ENCODE measurements at regions not wholly inside any gene's neighbourhood (a gene's known extent, or its start where the extent isn't known, plus 50 kb on each side); places are given as distances from the start of the nearest gene placed in this dataset.

GRCh38 chr2:126792993-126793392 is 105.7 kb upstream of the TEX51 start:
- DNase-seq (ENCODE audit: low read depth in 1 of 2, low spot score in 1 of 2): no peak

GRCh38 chr2:126793885-126794613 is 104.6 kb upstream of the TEX51 start:
- no peak for DNase-seq (ENCODE audit: low read depth in 1 of 2, low spot score in 1 of 2)

- no peak for DNase-seq (ENCODE audit: low read depth in 1 of 2, low spot score in 1 of 2)
These were observed 103.0 kb upstream of the TEX51 start for GRCh38 chr2:126795656-126796055.

- no peak for DNase-seq (ENCODE audit: low read depth in 1 of 2, low spot score in 1 of 2)
These were observed 101.6 kb upstream of the TEX51 start for GRCh38 chr2:126796931-126797621.

GRCh38 chr2:126797622-126798275 is 100.9 kb upstream of the TEX51 start:
- no peak for DNase-seq (ENCODE audit: low read depth in 1 of 2, low spot score in 1 of 2)

- DNase-seq (ENCODE audit: low read depth in 1 of 2, low spot score in 1 of 2): no peak
These were observed 100.2 kb upstream of the TEX51 start for GRCh38 chr2:126798276-126799140.

GRCh38 chr2:126799301-126799700 is 99.4 kb upstream of the TEX51 start:
- DNase-seq (ENCODE audit: low read depth in 1 of 2, low spot score in 1 of 2): no peak

- no peak for DNase-seq (ENCODE audit: low read depth in 1 of 2, low spot score in 1 of 2)
These were observed 97.2 kb upstream of the TEX51 start for GRCh38 chr2:126801473-126801872.

GRCh38 chr2:126802316-126802715 is 96.4 kb upstream of the TEX51 start:
- no peak for DNase-seq (ENCODE audit: low read depth in 1 of 2, low spot score in 1 of 2)

- DNase-seq (ENCODE audit: low read depth in 1 of 2, low spot score in 1 of 2): no peak
These were observed 95.8 kb upstream of the TEX51 start for GRCh38 chr2:126802774-126803433.

- DNase-seq (ENCODE audit: low read depth in 1 of 2, low spot score in 1 of 2): no peak
These were observed 95.3 kb upstream of the TEX51 start for GRCh38 chr2:126803434-126803775.

- DNase-seq (ENCODE audit: low read depth in 1 of 2, low spot score in 1 of 2): no peak
These were observed 94.3 kb upstream of the TEX51 start for GRCh38 chr2:126804347-126804746.

GRCh38 chr2:126808929-126809328 is 89.8 kb upstream of the TEX51 start:
- DNase-seq (ENCODE audit: low read depth in 1 of 2, low spot score in 1 of 2): no peak

GRCh38 chr2:126809340-126809739 is 89.3 kb upstream of the TEX51 start:
- DNase-seq (ENCODE audit: low read depth in 1 of 2, low spot score in 1 of 2): no peak

GRCh38 chr2:126810001-126810400 is 88.7 kb upstream of the TEX51 start:
- DNase-seq (ENCODE audit: low read depth in 1 of 2, low spot score in 1 of 2): no peak

- no peak for DNase-seq (ENCODE audit: low read depth in 1 of 2, low spot score in 1 of 2)
These were observed 87.6 kb upstream of the TEX51 start for GRCh38 chr2:126811101-126811500.

GRCh38 chr2:126817172-126817571 is 81.5 kb upstream of the TEX51 start:
- no peak for DNase-seq (ENCODE audit: low read depth in 1 of 2, low spot score in 1 of 2)

GRCh38 chr2:126822115-126822514 is 76.6 kb upstream of the TEX51 start:
- no peak for DNase-seq (ENCODE audit: low read depth in 1 of 2, low spot score in 1 of 2)

GRCh38 chr2:126822921-126823320 is 75.8 kb upstream of the TEX51 start:
- DNase-seq (ENCODE audit: low read depth in 1 of 2, low spot score in 1 of 2): no peak

GRCh38 chr2:126823951-126824350 is 74.7 kb upstream of the TEX51 start:
- DNase-seq (ENCODE audit: low read depth in 1 of 2, low spot score in 1 of 2): no peak

- no peak for DNase-seq (ENCODE audit: low read depth in 1 of 2, low spot score in 1 of 2)
These were observed 74.0 kb upstream of the TEX51 start for GRCh38 chr2:126824663-126825062.

Data from activated T-helper 1 cell treated with anti-CD3 and anti-CD28 coated beads, Interleukin-2, amount 50 U/mL, for 16 hours (primary cell).